GM13977 (cell line): ENCODE measurements at regions not wholly inside any gene's neighbourhood (a gene's known extent, or its start where the extent isn't known, plus 50 kb on each side); places are given as distances from the start of the nearest gene placed in this dataset.
"Not testable (repeated sequence)": the region's sequence is repeated elsewhere in the genome, so short reads cannot be mapped to it uniquely, and the experiment has no call there.

Experiments used
- DNase-seq: peaks from one replicate; pipeline ENCODE4 v3.0.0; 2012; ENCODE audit warnings: low spot score
- CTCF ChIP-seq: IDR thresholded peaks from 2 replicates; pipeline ENCODE4 v1.5.1; 2012; ENCODE audit warnings: mild to moderate bottlenecking, control low read depth; ENCODE audit not compliant: insufficient read depth; ENCODE audit errors: extremely low read depth, missing control alignments
- in situ Hi-C: fragments of 300-500 bp; cut with MboI; formaldehyde crosslinking; loops from one replicate; pipeline ENCODE4 v1.12.0; 2022; ENCODE audit warnings: low sequenced_read_pairs, low pct_unique_long_range_greater_than_20kb, mixed read lengths, inconsistent platforms; ENCODE audit not compliant: unreplicated experiment

DNA sequence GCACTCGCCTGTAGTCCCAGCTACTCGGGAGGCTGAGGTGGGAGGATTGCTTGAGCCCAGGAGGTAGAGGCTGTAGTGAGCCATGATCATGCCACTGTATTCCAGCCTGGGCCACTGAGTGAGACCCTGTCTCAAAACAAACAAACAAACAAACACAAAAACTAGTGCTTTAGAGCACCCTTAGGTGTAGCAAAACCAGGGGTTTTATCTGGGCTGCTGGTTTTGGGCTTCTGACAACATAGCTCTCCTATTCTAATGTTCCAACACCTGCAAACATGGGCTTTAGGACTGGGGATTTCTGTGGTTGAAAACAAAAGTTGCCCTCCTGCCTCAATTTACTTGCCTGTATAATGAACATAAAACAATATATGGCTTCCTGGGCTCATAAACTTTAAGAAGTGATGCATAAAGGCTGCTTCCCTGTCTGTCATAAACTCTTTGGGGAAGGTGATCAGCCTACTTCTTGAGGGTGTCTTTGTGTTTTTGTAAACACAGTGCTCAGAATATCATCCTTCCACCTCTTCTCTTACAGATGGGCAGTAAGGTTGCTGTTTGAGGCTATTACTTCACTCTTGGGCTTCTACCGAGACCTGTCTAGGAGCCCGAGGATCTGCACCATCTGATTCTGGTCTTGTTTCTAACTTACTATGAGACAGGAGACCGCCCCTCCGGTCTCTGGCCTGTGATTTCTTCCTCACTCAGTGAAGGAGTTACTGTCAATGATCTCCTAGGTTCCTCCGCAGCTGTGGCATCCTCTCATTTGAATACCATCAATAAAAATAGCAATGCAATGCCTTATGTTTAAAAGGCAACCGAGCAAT lies 246.5 kb downstream of the MYCN start:
- DNase-seq: no peak
- in situ Hi-C loops: no loop called here
- TF ChIP-seq CTCF: no peak

GRCh38 chr2:16185801-16186272 lies 245.5 kb downstream of the MYCN start:
- DNase-seq: no peak
- in situ Hi-C loops: no loop called here
- no peak for TF ChIP-seq CTCF

DNA sequence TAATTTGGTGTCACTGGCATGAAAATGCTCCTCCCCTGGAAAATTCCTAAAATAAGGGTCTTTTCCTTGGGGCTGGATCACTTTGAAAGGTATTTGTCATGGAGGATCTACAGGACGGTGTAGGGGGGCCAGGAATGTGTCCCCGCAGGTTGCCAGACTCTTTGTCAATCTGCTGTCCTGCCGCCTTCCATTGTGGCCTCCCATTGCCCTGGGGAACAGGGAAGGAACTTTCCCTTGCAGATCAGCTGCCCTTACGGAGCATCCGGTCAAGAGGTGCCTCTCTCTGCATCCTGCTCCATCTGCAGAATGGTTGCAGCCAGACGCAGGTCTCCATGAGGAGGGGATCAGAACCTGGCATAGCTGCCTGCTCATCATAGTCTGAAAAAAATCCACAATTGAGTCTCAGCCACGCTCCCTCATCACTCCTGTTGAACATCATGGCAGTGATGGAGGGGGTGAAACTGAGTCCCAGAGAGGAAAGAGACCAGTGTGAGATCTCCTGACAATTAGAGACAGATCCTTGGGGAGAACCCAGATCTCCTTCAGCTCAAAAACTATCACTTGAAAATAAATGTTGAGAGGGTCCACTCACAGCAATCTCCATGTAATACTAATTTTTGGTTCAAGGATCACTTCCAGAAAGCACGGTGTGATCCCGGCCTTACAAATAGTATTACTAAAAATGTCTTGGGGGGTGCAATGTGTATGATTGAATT lies 244.8 kb downstream of the MYCN start:
- no peak for TF ChIP-seq CTCF
- DNase-seq: no peak
- in situ Hi-C loops: no loop called here

DNA sequence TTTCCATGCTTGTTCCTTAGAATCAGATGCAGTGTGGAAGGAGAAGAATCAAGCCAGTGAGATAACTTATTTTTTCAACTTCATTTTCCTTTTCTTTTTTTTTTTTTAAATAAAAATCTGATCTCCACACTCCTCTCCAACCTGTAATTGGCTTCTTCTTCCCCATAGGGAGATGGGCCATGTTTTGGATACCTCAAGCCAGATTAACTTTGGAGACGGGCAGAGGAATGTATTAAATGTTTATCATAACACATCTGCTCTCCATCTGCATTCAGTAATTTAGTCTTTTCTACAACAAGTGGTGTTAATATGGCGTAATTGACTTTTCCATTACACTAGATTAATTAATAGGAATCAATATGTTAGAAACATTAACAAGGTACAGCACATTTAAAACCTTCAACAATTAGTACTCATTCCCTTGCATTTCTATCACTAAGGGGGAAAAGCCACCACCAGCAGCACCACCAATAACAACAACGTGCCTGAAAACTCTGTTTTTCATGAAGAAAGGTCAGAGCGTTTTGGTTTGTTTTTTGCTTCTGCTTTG lies 244.1 kb downstream of the MYCN start:
- no peak for DNase-seq
- no peak for TF ChIP-seq CTCF
- in situ Hi-C loops: no loop called here

GRCh38 chr2:16183345-16183744 lies 243.0 kb downstream of the MYCN start:
- in situ Hi-C loops: no loop called here
- no peak for TF ChIP-seq CTCF
- no peak for DNase-seq

DNA sequence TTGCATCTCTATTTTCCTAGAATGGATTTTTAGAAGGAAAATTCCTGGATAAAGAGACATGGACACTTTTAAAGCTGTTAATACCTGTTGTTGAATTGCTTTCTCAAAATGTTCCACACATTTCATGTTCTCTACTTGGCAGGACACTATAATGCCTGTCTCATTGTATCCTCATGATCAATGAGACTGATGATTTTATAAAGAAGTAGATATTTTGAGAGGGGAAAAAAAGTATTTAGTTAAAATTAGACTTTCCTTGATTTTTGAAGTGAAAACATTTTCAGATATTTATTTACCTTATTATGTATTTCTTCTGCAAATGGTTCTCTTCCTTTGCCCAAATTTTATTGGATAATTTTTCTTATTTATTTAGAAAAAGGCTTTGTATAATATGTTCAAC lies 242.5 kb downstream of the MYCN start:
- DNase-seq: no peak
- in situ Hi-C loops: no loop called here
- no peak for TF ChIP-seq CTCF

- in situ Hi-C loops, DNase-seq: not testable (repeated sequence)
Observed at GRCh38 chr2:16182311-16182815, 242.0 kb downstream of the MYCN start.
